DMS79 (cell line): ENCODE measurements at regions not wholly inside any gene's neighbourhood (a gene's known extent, or its start where the extent isn't known, plus 50 kb on each side); places are given as distances from the start of the nearest gene placed in this dataset.
A peak's percentile ranks its signal among the peaks of the same experiment; 100 is the strongest.

Source experiments
- DNase-seq: peaks from one replicate; lab custom pipeline; 2025; lab: John Stamatoyannopoulos, UW

- no peak for DNase-seq
Observed at GRCh38 chr10:88172159-88172558, 308.7 kb downstream of the PTEN start.

- no peak for DNase-seq
Observed at GRCh38 chr10:88174391-88174790, 311.0 kb downstream of the PTEN start.

GRCh38 chr10:88178758-88179157, 315.3 kb downstream of the PTEN start:
- no peak for DNase-seq

- DNase-seq = no peak
Observed at GRCh38 chr10:88179831-88180230, 316.4 kb downstream of the PTEN start.

GRCh38 chr10:88181902-88182600, 318.6 kb downstream of the PTEN start:
- DNase-seq = peak; percentile 92

GRCh38 chr10:88182601-88182930, 319.1 kb downstream of the PTEN start:
- DNase-seq = no peak

- no peak for DNase-seq
Observed at GRCh38 chr10:88184543-88185297, 321.3 kb downstream of the PTEN start.

GRCh38 chr10:88185830-88186229, 322.4 kb downstream of the PTEN start:
- no peak for DNase-seq

- no peak for DNase-seq
Observed at GRCh38 chr10:88186335-88186734, 322.9 kb downstream of the PTEN start.

GRCh38 chr10:88187472-88187871, 324.0 kb downstream of the PTEN start:
- no peak for DNase-seq

- no peak for DNase-seq
Observed at GRCh38 chr10:88190123-88190522, 326.7 kb downstream of the PTEN start.

GRCh38 chr10:88190540-88191235, 327.3 kb downstream of the PTEN start:
- DNase-seq = no peak

GRCh38 chr10:88193018-88193417, 329.6 kb downstream of the PTEN start:
- DNase-seq = no peak

- no peak for DNase-seq
Observed at GRCh38 chr10:88194041-88194887, 330.8 kb downstream of the PTEN start.

- no peak for DNase-seq
Observed at GRCh38 chr10:88194961-88195367, 331.5 kb downstream of the PTEN start.

GRCh38 chr10:88195841-88196240, 332.4 kb downstream of the PTEN start:
- no peak for DNase-seq

- no peak for DNase-seq
Observed at GRCh38 chr10:88196291-88196690, 332.9 kb downstream of the PTEN start.

GRCh38 chr10:88198023-88198422, 334.6 kb downstream of the PTEN start:
- DNase-seq = no peak

GRCh38 chr10:88200312-88201032, 337.0 kb downstream of the PTEN start:
- no peak for DNase-seq

- peak; percentile 37 for DNase-seq
Observed at GRCh38 chr10:88205842-88206446, 342.5 kb downstream of the PTEN start.

- DNase-seq = no peak
Observed at GRCh38 chr10:88207121-88207546, 343.7 kb downstream of the PTEN start.
